HG02870 (cell line): ENCODE measurements at regions not wholly inside any gene's neighbourhood (a gene's known extent, or its start where the extent isn't known, plus 50 kb on each side); places are given as distances from the start of the nearest gene placed in this dataset.
"Not testable (repeated sequence)": the region's sequence is repeated elsewhere in the genome, so short reads cannot be mapped to it uniquely, and the experiment has no call there.

Experiments
- ATAC-seq: cut with Tn5 transposase; IDR thresholded peaks from one replicate; pipeline ENCODE4 v1.9.1; 2021; ENCODE audit warnings: mild to moderate bottlenecking, moderate library complexity; ENCODE audit not compliant: unreplicated experiment

- no peak for ATAC-seq
Measured at GRCh38 chrX:47302396-47302795, 68.0 kb upstream of the ZNF157 start.

- not testable (repeated sequence) for ATAC-seq
Measured at GRCh38 chrX:47306471-47307023, 63.8 kb upstream of the ZNF157 start.

- ATAC-seq, result peak; percentile 57
Measured at GRCh38 chrX:47311932-47312774, 58.2 kb upstream of the ZNF157 start.

GRCh38 chrX:47313056-47313455 lies 57.3 kb upstream of the ZNF157 start:
- ATAC-seq, result no peak

- no peak for ATAC-seq
Measured at GRCh38 chrX:47316276-47317025, 53.9 kb upstream of the ZNF157 start.
